ENCODE measurements at regions not wholly inside any gene's neighbourhood (a gene's known extent, or its start where the extent isn't known, plus 50 kb on each side); places are given as distances from the start of the nearest gene placed in this dataset.

DNA sequence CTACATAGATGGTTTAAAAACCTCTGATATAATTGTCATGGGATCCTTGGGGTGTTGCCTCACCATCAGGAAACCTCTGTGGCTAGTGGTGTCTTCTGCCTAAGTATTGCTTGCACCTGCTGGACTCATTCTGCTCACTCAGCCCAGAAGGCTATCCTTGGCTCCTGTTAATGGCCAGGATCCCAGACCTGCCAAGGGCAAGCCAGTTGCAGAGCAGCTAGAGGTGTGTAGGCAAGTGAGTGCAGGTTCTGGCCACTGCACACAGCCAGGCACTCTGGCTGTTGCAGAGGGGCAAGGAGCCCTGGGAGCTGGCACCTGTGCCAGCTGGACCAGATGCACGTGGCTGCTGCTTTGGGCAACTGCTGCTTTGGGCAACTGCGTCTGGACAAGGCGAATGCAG lies 1125.8 kb downstream of the SI start:
- DNase-seq (ENCODE audit: low spot score) = no peak

DNA sequence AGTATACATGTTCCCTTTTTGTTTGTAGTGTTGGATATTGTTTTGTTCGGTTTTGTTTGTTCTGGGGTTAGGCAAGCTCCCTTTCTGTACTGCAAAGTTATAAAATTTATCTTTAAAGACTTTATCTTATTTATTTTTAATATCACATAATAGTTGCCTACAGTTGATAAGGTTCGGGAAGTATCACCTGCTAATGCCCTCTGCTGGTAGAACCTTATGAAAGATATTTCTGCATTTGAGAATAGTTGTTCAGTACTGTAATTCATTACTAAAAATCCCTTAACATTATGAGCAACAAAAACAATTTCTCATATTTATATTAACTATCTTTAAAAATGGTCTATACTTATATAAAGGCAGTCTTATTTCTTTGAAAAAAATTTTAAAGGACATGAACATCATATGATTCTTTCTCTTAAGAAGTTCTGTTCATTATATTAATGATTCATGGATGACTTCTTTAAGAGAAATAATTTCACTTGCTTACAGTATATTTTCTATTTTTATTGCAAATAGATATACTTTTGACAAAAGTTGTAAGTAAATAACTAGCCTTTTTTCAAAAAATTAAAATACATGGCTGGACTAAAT lies 1126.8 kb downstream of the SI start:
- DNase-seq (ENCODE audit: low spot score) = no peak

DNA sequence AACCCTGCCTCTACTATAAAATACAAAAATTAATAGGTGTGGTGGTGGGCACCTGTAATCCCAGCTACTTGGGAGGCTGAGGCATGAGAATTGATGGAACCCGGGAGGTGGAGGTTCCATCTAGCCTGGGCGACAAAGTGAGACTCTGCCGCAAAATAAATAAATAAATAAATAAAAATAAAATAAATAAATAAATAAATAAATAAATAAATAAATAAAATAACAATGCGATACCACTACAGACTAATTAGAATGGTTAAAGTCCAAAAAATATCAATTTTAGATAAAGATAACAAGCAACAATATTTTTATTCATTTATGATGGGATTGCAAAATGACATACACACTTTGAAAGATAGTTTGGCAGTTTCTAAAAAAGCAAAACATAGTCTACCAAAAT lies 1131.5 kb downstream of the SI start:
- no peak for DNase-seq (ENCODE audit: low spot score)

GRCh38 chr3:163943664-163944063 lies 1134.6 kb downstream of the SI start:
- DNase-seq (ENCODE audit: low spot score) = no peak

GRCh38 chr3:163939926-163940325 lies 1138.4 kb downstream of the SI start:
- DNase-seq (ENCODE audit: low spot score) = peak; percentile 87

DNA sequence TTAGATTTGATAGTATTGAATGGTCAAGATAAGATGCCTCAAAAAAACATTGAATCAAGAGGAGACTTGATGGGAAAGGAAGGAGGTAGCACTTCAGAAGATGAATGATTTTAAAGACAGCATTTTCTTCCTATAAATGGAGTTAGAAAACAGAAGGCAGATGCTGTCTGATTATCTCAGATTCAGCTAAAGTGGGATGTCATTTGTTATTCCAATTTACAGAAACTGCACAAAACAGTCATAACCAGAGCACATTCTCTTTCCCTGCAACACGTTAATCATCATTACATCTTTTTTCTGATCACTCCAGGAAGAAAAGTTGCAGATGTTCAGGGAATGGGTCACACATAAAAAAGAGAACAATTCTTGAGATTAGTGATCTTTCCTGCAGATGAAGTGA lies 1141.8 kb downstream of the SI start:
- no peak for DNase-seq (ENCODE audit: low spot score)

GRCh38 chr3:163935411-163935810 lies 1142.9 kb downstream of the SI start:
- no peak for DNase-seq (ENCODE audit: low spot score)

GRCh38 chr3:163929069-163929652 lies 1149.1 kb downstream of the SI start:
- no peak for DNase-seq (ENCODE audit: low spot score)

GRCh38 chr3:163927521-163927920 lies 1150.8 kb downstream of the SI start:
- no peak for DNase-seq (ENCODE audit: low spot score)

DNA sequence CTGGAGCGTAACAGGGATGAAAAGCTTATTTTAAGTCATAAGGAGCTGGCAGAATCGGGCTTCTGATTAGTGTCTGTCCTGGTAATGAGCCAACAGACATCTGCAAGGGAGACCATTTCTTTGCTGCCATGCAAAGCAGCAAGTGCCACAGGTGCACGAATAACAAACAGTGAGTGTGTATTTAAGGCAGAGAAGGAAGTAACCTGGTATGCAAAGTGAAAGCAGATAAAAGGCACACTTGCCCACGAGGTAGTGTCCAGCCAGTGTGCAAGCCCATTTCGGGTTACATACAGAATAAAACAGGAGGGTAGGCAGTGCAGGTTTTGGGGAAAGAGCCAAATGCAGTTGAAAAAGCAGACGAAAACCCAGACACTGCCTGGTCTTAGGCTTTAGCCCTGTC lies 1153.7 kb downstream of the SI start:
- no peak for DNase-seq (ENCODE audit: low spot score)

DNA sequence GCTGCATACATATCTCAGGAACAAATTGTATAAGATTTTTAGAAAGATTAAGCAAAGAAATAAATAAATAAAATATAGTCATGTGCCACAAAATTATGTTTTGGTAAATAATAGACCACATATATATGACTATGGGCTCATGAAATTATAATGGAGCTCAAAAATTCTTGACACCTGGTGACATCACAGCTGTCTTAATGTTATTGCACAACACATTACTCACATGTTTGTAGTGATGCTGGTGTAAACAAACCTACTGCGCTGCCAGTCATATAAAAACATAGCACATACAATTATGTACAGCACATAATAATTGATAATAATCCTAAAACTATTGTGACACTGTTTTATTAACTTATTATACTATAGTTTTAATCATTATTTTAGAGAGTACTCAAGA lies 1159.1 kb downstream of the SI start:
- no peak for DNase-seq (ENCODE audit: low spot score)

- peak; percentile 48 for DNase-seq (ENCODE audit: low spot score)
Observed at GRCh38 chr3:163916596-163917560, 1161.4 kb downstream of the SI start.

DNA sequence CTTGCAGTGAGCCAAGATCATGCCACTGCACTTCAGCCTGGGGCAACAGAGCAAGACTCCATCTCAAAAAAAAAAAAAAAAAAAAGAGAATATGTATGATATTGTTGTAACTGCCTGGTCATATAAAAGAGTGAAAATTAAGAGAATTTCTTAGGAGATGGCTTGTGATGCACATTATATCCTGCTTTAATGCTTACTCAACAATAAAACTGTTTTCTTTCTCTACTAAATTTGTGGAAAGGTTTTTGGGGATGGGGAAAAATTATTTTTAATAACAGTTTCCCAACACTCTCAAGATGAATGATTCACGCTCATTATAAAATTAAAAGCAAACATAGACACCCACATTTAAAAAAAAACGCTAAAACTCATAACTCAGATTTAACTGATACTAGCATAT lies 1163.0 kb downstream of the SI start:
- DNase-seq (ENCODE audit: low spot score) = no peak

DNA sequence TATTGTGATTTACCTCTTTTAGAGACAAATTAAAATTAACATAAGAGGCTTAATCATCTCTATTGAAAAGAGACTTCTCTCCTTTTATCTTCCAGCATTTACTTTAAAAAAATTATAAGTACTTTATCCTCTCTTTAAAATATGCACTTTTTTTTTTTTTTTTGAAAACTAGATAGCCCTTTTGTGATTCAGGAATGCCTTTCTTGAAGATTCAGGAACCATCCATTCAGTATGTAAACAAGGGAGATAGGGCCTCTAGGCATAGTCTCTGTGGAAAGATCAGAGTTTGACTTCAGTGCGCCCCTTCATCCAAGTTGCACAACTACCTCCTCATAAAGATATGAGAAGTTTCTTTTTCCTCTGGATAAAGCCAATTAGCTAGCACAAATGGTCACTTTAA lies 1163.7 kb downstream of the SI start:
- DNase-seq (ENCODE audit: low spot score) = no peak

- DNase-seq (ENCODE audit: low spot score) = no peak
Observed at GRCh38 chr3:163891771-163892170, 1186.5 kb downstream of the SI start.

DNA sequence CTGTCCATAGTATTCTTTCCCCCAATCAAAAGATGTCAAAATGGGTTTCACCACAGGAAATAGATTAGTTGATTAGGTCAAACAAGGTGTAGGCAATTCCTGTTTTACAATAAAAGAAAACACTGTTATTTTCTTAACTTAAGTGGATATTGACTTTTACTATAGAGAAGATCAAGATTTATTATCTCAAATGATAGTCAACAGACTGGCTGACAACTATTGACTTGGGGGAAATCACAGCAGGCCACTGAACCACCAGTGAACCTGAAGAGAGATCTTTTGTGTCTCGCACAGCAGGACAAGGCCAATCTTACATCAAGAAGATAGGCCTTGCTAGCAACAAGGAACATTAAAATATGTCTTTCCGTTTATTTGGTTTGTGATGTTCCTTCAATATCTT lies 1187.6 kb downstream of the SI start:
- no peak for DNase-seq (ENCODE audit: low spot score)

- DNase-seq (ENCODE audit: low spot score) = no peak
Observed at GRCh38 chr3:163879172-163879571, 1199.1 kb downstream of the SI start.

GRCh38 chr3:163878396-163878795 lies 1199.9 kb downstream of the SI start:
- DNase-seq (ENCODE audit: low spot score) = no peak

DNA sequence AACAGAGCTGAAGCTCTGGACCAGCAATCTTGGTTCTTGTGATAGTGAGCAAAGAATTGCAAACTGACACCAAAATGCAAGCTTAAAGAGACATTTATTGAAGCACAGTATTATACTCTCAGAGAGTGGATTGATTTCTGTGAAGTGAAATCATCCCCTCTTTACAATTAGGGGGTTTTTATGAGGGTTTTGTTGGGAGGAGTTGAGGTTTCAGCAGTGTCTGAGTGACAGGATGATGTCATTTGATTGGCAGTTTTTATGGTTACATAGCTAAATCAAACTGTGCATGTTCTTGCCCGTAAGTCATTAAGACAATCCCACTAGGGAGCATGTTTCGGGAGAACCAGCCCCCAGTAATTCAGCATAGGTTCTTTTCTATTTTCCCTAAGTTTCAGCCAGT lies 1200.5 kb downstream of the SI start:
- no peak for DNase-seq (ENCODE audit: low spot score)

DNA sequence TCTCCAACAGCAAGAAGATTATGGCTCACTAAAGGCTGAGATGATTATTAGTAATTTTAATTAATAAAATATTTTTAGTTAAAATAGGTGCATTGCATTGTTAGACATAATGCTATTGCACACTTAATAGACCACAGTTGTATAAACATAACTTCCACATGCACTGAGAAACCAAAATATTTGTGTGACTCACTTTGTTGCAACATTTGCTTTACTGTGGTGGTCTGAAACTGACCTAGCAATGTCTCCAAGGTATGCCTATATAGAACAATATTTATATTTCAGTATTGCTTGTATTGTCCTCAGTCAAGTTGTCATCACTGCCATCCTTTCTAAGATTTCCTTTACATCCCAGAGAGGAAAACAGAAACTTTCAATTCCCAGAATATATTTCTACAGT lies 1215.2 kb downstream of the SI start:
- peak; percentile 47 for DNase-seq (ENCODE audit: low spot score)

DNA sequence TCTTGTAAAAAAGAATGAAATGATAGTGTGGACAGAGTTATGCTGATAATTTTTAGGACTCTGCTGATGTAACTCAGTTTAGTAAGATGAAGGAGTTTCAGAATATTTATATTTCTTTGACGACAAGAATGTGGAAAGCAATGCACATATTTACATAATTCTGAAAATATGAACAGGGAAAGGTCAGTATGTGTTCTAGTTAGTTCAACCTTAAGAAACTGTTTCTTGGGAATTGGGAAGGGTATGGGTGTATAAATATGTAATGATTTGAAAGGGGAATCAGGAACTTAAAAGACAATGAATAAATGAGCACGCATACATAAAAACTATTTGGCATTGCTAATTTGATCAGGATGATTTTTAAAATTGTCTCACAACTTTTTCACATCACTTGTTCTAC lies 1226.1 kb downstream of the SI start:
- no peak for DNase-seq (ENCODE audit: low spot score)

GRCh38 chr3:163838769-163839168 lies 1239.5 kb downstream of the SI start:
- no peak for DNase-seq (ENCODE audit: low spot score)

GRCh38 chr3:163832547-163832946 lies 1245.7 kb downstream of the SI start:
- DNase-seq (ENCODE audit: low spot score) = no peak
